ENCODE measurements at regions not wholly inside any gene's neighbourhood (a gene's known extent, or its start where the extent isn't known, plus 50 kb on each side); places are given as distances from the start of the nearest gene placed in this dataset.

DNA sequence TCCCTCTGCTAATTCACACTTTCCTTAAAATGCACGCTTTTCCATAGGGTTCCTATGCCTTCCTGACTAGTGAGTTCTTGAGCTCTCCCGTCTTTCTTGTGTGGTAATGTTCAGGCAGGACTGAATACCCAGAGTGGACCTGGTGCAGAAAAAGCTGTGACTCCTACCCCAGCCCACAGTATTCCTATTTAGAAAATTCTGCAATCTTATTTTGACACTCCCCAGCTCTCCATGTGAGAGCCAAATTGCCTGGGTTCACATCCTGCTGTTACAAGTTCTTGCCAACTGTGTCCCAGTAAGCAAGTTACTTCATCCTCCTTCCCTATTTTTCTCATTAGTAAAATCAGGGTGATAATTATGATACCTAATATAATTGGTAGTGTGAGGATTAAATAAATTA is 290.8 kb upstream of the SLCO3A1 start:
- Histone ChIP-seq H3K79me2 (ENCODE audit: insufficient read depth, low read length) (no peaks in the 10 kb centered on the region), H3K4me2 (ENCODE audit: insufficient read depth, low read length) (no peak overlapping the region), H3K27me3 (ENCODE audit: insufficient read depth, low read length) (no peaks in the 10 kb centered on the region), H3K4me3 (ENCODE audit: insufficient read depth, low read length) (no peak overlapping the region), H3K27ac (ENCODE audit: low read depth, low read length) (no peak overlapping the region), H3K4me1 (ENCODE audit: insufficient read depth, low read length) (peaks cover 16% of the 10 kb centered on the region), H2AFZ (ENCODE audit: low read length) (no peak overlapping the region), H3K36me3 (ENCODE audit: insufficient read depth, low read length) (no peaks in the 10 kb centered on the region), H3K9me3 (ENCODE audit: low read depth, low read length) (no peaks in the 10 kb centered on the region), H4K20me1 (ENCODE audit: insufficient read depth, low read length) (no peaks in the 10 kb centered on the region)
- DNase-seq (ENCODE audit: insufficient read length, low spot score, missing footprints), result no peak
- TF ChIP-seq, protein P1, sequence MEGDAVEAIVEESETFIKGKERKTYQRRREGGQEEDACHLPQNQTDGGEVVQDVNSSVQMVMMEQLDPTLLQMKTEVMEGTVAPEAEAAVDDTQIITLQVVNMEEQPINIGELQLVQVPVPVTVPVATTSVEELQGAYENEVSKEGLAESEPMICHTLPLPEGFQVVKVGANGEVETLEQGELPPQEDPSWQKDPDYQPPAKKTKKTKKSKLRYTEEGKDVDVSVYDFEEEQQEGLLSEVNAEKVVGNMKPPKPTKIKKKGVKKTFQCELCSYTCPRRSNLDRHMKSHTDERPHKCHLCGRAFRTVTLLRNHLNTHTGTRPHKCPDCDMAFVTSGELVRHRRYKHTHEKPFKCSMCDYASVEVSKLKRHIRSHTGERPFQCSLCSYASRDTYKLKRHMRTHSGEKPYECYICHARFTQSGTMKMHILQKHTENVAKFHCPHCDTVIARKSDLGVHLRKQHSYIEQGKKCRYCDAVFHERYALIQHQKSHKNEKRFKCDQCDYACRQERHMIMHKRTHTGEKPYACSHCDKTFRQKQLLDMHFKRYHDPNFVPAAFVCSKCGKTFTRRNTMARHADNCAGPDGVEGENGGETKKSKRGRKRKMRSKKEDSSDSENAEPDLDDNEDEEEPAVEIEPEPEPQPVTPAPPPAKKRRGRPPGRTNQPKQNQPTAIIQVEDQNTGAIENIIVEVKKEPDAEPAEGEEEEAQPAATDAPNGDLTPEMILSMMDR (IDR thresholded peaks at IDR 0.05; ENCODE audit: extremely low read depth, low read depth, low read length), result no peak

DNA sequence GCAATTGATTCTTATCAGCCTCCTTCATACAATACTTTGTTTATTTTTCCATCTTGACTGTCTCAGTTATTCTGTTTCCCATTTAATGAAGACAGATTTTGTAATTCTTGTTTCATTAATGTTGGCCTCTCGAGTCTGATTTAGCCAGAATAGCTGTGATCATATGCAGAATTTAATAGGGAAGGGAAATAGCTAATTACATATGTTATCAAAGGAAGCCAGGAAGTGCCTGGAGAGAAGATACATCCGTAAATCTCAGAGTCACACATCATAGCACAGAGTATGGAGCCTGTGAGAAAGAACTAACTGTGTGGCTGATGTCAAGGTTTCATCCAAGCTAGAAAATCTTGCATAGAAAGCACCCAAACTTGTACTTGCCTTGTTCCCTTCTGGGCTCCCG is 288.9 kb upstream of the SLCO3A1 start:
- no peak overlapping the region for H3K27ac ChIP-seq (ENCODE audit: low read depth, low read length)
- no peak for DNase-seq (ENCODE audit: insufficient read length, low spot score, missing footprints)
- H3K36me3 ChIP-seq (ENCODE audit: insufficient read depth, low read length), result no peaks in the 10 kb centered on the region
- H2AFZ ChIP-seq (ENCODE audit: low read length), result no peak overlapping the region
- H3K4me1 ChIP-seq (ENCODE audit: insufficient read depth, low read length), result peaks cover 16% of the 10 kb centered on the region
- no peaks in the 10 kb centered on the region for H3K79me2 ChIP-seq (ENCODE audit: insufficient read depth, low read length)
- H3K4me3 ChIP-seq (ENCODE audit: insufficient read depth, low read length), result no peak overlapping the region
- TF ChIP-seq, protein P1 (IDR thresholded peaks at IDR 0.05; ENCODE audit: extremely low read depth, low read depth, low read length), result no peak
- H3K4me2 ChIP-seq (ENCODE audit: insufficient read depth, low read length), result no peak overlapping the region
- peaks cover 5% of the 10 kb centered on the region for H3K27me3 ChIP-seq (ENCODE audit: insufficient read depth, low read length)
- H4K20me1 ChIP-seq (ENCODE audit: insufficient read depth, low read length), result no peaks in the 10 kb centered on the region
- no peaks in the 10 kb centered on the region for H3K9me3 ChIP-seq (ENCODE audit: low read depth, low read length)

DNA sequence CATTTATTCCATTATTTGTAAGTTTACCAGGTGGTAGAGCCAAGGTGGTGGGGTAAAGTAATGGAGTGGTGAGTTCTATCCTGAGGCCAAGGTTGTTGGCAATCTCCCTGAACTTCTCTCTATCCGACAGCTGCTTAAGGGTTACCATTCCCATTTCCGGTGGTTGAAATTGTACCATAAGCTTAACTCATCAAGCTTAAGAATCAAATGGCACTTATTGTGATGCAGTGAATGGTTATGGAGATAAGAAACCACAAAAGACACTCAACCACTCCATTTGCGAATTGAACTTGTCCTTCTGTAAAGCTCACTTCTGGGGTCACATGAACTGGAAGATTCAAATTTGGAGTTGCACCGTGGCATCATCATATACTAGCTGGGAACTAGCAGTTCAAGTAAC is 287.4 kb upstream of the SLCO3A1 start:
- Histone ChIP-seq H3K79me2 (ENCODE audit: insufficient read depth, low read length) (no peaks in the 10 kb centered on the region), H3K27ac (ENCODE audit: low read depth, low read length) (no peak overlapping the region), H2AFZ (ENCODE audit: low read length) (no peak overlapping the region), H3K4me1 (ENCODE audit: insufficient read depth, low read length) (peaks cover 12% of the 10 kb centered on the region), H3K36me3 (ENCODE audit: insufficient read depth, low read length) (no peaks in the 10 kb centered on the region), H3K27me3 (ENCODE audit: insufficient read depth, low read length) (peaks cover 12% of the 10 kb centered on the region), H4K20me1 (ENCODE audit: insufficient read depth, low read length) (no peaks in the 10 kb centered on the region), H3K4me2 (ENCODE audit: insufficient read depth, low read length) (no peak overlapping the region), H3K4me3 (ENCODE audit: insufficient read depth, low read length) (no peak overlapping the region), H3K9me3 (ENCODE audit: low read depth, low read length) (no peaks in the 10 kb centered on the region)
- TF ChIP-seq, protein P1 (IDR thresholded peaks at IDR 0.05; ENCODE audit: extremely low read depth, low read depth, low read length), result no peak
- no peak for DNase-seq (ENCODE audit: insufficient read length, low spot score, missing footprints)

DNA sequence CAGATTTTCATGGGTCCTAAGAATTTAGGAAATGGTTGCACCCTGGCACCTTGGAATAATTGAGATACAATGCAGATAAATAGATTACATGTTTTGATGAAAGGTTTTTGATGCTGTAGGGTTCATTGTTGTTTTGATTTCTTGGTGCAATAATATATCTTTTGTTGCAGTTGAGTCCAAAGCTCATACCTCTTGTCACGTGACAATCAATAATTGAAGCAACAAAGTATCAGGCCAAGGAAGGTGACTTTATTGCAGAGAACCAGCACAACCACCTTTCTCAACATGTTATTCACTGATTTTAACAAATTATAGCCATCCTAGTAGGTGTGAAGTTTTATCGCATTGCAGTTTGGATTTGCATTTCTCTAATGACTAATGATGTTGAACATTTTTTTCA is 285.5 kb upstream of the SLCO3A1 start:
- Histone ChIP-seq H3K36me3 (ENCODE audit: insufficient read depth, low read length) (no peaks in the 10 kb centered on the region), H4K20me1 (ENCODE audit: insufficient read depth, low read length) (no peaks in the 10 kb centered on the region), H3K4me2 (ENCODE audit: insufficient read depth, low read length) (no peak overlapping the region), H2AFZ (ENCODE audit: low read length) (no peak overlapping the region), H3K79me2 (ENCODE audit: insufficient read depth, low read length) (no peaks in the 10 kb centered on the region), H3K27me3 (ENCODE audit: insufficient read depth, low read length) (peaks cover 12% of the 10 kb centered on the region), H3K4me3 (ENCODE audit: insufficient read depth, low read length) (no peak overlapping the region), H3K27ac (ENCODE audit: low read depth, low read length) (no peak overlapping the region), H3K4me1 (ENCODE audit: insufficient read depth, low read length) (no peaks in the 10 kb centered on the region), H3K9me3 (ENCODE audit: low read depth, low read length) (no peaks in the 10 kb centered on the region)
- TF ChIP-seq, protein P1 (IDR thresholded peaks at IDR 0.05; ENCODE audit: extremely low read depth, low read depth, low read length), result no peak
- DNase-seq (ENCODE audit: insufficient read length, low spot score, missing footprints), result no peak
